ENCODE measurements at regions not wholly inside any gene's neighbourhood (a gene's known extent, or its start where the extent isn't known, plus 50 kb on each side); places are given as distances from the start of the nearest gene placed in this dataset.

- no peak overlapping the region for H3K9ac ChIP-seq (ENCODE audit: low read length in 3 of 3)
- H3K4me1 ChIP-seq (ENCODE audit: control insufficient read depth in 2 of 3, insufficient read depth in 2 of 3, low read depth in 1 of 3, low read length in 3 of 3), result peaks cover 0 to 15% (median 12%) of the 10 kb centered on the region in 3 donors
- intact Hi-C loops (cut with DNase I), result no loop called here
- H3K36me3 ChIP-seq (ENCODE audit: control insufficient read depth in 2 of 3, insufficient read depth in 3 of 3, low read length in 3 of 3), result no peaks in the 10 kb centered on the region
- no peak overlapping the region for H3K27ac ChIP-seq (ENCODE audit: low read depth in 2 of 2, low read length in 2 of 2)
- no peaks in the 10 kb centered on the region for H3K9me3 ChIP-seq (ENCODE audit: control insufficient read depth in 2 of 3, insufficient read depth in 1 of 3, low read length in 3 of 3)
- H3K4me3 ChIP-seq (ENCODE audit: low read length in 3 of 3), result no peak overlapping the region
- TF ChIP-seq CTCF (IDR thresholded peaks at IDR 0.05; ENCODE audit: borderline replicate concordance, extremely low read depth, insufficient read depth), result no peak
- no peak for FAIRE-seq
- H3K27me3 ChIP-seq (ENCODE audit: control insufficient read depth, insufficient read depth, low read length), result no peaks in the 10 kb centered on the region
- no peak for DNase-seq
Observed at GRCh38 chr18:31246460-31246859, 71.5 kb upstream of the DSG1 start.

GRCh38 chr18:31247574-31248199 lies 70.3 kb upstream of the DSG1 start:
- no peaks in the 10 kb centered on the region for H3K27me3 ChIP-seq (ENCODE audit: control insufficient read depth, insufficient read depth, low read length)
- H3K9me3 ChIP-seq (ENCODE audit: control insufficient read depth in 2 of 3, insufficient read depth in 1 of 3, low read length in 3 of 3), result no peaks in the 10 kb centered on the region
- no peak overlapping the region for H3K27ac ChIP-seq (ENCODE audit: low read depth in 2 of 2, low read length in 2 of 2)
- no peak overlapping the region for H3K9ac ChIP-seq (ENCODE audit: low read length in 3 of 3)
- DNase-seq, result no peak
- H3K4me1 ChIP-seq (ENCODE audit: control insufficient read depth in 2 of 3, insufficient read depth in 2 of 3, low read depth in 1 of 3, low read length in 3 of 3), result peaks cover 0 to 15% (median 12%) of the 10 kb centered on the region in 3 donors
- no peak for TF ChIP-seq CTCF (IDR thresholded peaks at IDR 0.05; ENCODE audit: borderline replicate concordance, extremely low read depth, insufficient read depth)
- H3K36me3 ChIP-seq (ENCODE audit: control insufficient read depth in 2 of 3, insufficient read depth in 3 of 3, low read length in 3 of 3), result no peaks in the 10 kb centered on the region
- no peak for FAIRE-seq
- intact Hi-C loops (cut with DNase I), result no loop called here
- H3K4me3 ChIP-seq (ENCODE audit: low read length in 3 of 3), result no peak overlapping the region

- H3K4me1 ChIP-seq (ENCODE audit: control insufficient read depth in 2 of 3, insufficient read depth in 2 of 3, low read depth in 1 of 3, low read length in 3 of 3), result peaks cover 0 to 10% (median 6%) of the 10 kb centered on the region in 3 donors
- no peak overlapping the region for H3K4me3 ChIP-seq (ENCODE audit: low read length in 3 of 3)
- DNase-seq (no peak), FAIRE-seq (no peak)
- intact Hi-C loops (cut with DNase I), result no loop called here
- H3K9ac ChIP-seq (ENCODE audit: low read length in 3 of 3), result no peak overlapping the region
- H3K9me3 ChIP-seq (ENCODE audit: control insufficient read depth in 2 of 3, insufficient read depth in 1 of 3, low read length in 3 of 3), result no peaks in the 10 kb centered on the region
- no peaks in the 10 kb centered on the region for H3K36me3 ChIP-seq (ENCODE audit: control insufficient read depth in 2 of 3, insufficient read depth in 3 of 3, low read length in 3 of 3)
- H3K27me3 ChIP-seq (ENCODE audit: control insufficient read depth, insufficient read depth, low read length), result no peaks in the 10 kb centered on the region
- TF ChIP-seq CTCF (IDR thresholded peaks at IDR 0.05; ENCODE audit: borderline replicate concordance, extremely low read depth, insufficient read depth), result no peak
- H3K27ac ChIP-seq (ENCODE audit: low read depth in 2 of 2, low read length in 2 of 2), result no peak overlapping the region
Observed at GRCh38 chr18:31248783-31249521, 69.0 kb upstream of the DSG1 start.

Measured in kidney (tissue), 13 donors.